NCI-H345 treated with DMSO at 0.1 percent for 48 hours (cell line): ENCODE measurements at regions not wholly inside any gene's neighbourhood (a gene's known extent, or its start where the extent isn't known, plus 50 kb on each side); places are given as distances from the start of the nearest gene placed in this dataset.
"Not testable (repeated sequence)": the region's sequence is repeated elsewhere in the genome, so short reads cannot be mapped to it uniquely, and the experiment has no call there.

Source experiments
- DNase-seq: peaks from one replicate; lab custom pipeline; 2025; ENCODE audit not compliant: unreplicated experiment; lab: John Stamatoyannopoulos, UW

DNA sequence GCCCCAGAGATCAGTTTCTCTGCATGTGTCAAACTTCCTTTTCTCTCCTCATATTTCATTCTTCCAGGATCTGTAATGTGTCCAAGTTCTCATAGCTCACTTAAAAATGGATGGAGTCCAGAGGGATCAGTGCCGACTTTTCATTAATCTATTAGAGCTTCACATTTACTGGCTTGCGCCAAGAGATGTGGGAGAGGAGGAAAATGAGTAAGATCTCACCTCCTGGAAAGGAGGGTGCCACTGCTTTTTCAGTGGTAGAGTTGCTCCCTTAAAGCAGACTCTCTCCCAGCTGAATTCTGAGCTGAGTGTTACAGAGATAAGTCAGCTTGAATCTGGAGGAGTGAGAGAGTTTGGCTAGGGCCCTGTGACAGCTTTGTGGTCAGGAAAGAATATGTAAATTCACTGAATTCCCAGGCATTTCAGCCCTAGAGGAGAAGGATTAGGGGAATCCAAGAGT lies 175.9 kb downstream of the SOX4 start:
- DNase-seq, result no peak

DNA sequence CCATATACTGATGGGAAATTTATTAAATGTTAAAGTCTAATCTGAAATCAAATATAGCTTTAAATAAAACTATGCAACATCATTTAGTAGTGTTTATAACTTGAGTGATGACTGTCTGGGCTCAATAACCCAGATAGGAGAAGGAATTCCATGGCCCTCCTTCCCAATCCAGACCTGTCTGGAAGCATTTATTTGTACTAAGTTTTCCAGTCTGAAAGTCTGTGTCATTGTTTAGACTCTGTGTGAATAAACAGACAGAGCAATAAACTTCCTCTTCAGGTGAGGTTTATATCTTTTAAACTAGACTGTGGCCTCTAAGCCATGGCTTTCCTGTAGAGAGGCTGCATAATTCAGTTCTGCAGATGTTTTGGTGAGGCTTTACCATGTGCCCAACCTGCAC lies 176.4 kb downstream of the SOX4 start:
- DNase-seq, result no peak

GRCh38 chr6:21771626-21772320 lies 178.2 kb downstream of the SOX4 start:
- no peak for DNase-seq

DNA sequence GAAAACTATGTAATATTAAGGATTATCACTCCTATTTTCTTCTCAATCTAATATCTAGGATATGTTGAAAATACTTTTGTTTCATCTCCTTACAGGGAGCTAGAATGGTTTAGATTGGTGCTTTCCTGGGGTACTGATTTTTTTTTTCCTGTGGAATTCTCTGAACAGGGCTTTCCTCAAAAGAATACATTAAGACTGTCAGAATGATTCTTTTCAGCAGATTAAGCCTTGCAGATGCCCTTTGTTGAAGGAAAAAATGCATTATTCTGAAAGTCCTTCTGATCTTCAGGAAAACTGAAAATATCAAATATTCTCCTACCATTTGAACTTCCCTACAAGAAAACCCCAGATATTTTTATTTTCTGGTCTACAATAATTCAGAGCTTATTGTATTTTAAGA lies 178.9 kb downstream of the SOX4 start:
- no peak for DNase-seq

DNA sequence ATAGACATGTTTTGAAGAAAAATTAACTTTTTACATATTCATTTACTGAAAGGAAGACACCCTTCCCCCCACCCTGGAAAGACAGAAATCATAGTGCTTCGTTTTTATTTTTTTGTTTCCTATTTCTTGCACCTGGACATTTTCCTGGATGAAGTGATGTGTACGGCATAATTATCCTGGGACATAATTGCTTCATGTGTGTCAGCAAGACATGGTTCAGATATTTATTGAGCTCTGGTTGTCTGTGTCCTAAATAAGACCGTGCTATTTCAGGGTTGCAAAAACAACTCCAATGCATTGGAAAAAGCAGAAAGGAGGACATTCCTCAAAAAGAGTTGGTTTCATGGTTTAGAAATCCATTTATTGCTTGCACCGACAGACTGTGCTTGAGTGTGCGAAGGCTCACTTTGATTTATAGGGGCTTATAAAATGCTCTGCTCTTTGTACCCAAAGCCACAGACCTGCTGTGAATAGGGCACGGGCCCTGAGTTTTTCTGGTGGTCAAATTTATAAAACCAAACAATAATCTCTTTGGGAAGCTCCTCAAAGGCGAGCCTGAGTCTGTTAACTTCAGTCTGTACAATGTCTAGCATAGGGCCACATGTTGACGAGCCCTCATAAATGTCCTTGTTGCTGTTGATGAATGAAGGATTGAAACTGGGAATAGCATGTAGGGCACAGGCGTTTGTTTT lies 179.5 kb downstream of the SOX4 start:
- DNase-seq, result no peak

DNA sequence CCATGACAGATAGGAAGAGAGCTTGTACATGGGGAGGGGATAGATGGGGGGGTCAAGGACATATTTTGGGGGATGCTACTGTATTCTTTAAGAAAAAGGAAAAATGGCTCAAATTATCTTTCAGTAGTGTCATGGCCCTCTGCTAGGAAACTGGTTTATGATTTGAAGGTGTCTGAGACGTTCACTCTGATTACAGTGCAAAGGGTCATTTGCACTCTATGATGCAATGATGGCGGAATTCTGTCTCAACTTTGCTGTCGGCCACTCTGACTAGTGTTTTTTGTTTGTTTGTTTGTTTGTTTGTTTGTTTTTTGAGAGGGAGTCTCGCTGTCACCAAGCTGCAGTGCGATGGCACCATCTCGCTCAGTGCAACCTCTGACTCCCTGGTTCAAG lies 180.0 kb downstream of the SOX4 start:
- DNase-seq, result no peak

DNA sequence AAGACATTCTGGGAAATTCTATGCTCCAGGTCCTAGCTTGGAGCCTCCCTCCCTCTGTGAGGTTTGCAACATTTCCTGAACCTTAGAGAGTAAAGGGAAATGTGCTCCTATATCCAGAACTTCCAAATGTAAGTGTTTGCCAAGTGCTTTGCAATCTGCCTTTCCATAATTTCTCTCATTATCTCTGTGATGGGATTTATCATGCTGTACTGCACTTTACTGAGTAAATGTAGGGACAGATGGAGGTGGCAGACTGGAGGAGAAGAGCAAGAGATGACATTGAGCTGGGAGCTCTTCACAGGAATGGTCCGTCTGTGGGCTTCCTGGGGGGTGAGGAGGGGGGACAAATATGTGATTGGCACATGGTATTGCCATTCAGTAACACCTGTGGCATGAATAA lies 184.3 kb downstream of the SOX4 start:
- no peak for DNase-seq

- no peak for DNase-seq
Measured at GRCh38 chr6:21780141-21780540, 186.6 kb downstream of the SOX4 start.

DNA sequence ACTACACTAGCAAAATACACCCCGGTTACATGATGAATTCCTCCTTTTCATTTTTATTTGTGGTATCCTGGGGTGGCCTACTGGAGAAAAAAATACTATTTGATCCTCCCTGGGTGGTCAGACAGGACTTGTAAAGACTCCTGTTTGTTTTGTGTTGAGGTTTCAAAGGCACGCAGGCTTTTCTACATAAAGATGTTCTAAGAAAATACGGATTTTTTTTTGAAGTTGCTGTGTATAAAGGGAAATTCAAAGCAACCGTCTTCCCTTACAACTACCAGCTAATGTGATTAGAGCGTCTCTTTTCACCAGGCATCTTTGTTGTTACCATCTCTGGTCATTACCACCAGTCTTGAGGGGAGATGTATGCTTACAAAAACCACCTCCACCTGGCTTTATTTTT lies 187.1 kb downstream of the SOX4 start:
- DNase-seq, result no peak

- DNase-seq, result no peak
Measured at GRCh38 chr6:21781128-21781527, 187.6 kb downstream of the SOX4 start.

DNA sequence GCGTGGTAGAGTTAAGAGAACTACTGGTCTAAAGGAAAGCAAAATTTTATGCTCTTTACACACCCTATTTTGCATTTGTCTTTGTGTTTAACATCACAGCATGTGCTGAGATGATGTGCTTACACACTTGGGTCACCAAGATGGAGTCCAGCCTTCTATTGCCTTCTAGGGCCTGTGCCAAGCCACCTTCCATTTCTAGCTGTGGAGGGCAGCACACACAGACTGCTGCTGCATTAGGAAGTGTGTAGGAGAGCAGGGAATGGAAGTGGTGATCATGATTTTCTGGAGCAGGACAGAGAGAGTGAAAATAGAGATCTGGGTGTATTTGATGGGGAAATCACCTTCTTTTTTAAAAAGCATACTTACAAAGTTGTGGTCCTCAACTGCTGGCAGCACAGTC lies 191.6 kb downstream of the SOX4 start:
- no peak for DNase-seq

DNA sequence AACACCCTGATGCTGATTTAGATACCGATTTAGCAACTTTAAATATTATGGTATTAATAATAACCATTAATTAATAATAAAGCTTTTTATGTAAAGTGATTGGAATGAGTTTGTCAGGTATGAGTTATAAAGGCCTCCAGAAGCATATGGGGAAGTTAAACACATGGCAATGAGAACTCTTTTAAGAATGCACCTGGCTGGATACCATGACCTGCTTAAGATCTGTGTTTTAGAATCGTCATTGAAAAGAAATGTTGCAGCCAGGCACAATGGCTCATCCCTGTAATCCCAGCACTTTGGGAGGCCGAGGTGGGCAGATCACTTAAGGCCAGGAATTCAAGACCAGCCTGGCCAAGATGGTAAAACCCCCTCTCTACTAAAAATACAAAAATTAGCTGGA lies 197.5 kb downstream of the SOX4 start:
- no peak for DNase-seq

DNA sequence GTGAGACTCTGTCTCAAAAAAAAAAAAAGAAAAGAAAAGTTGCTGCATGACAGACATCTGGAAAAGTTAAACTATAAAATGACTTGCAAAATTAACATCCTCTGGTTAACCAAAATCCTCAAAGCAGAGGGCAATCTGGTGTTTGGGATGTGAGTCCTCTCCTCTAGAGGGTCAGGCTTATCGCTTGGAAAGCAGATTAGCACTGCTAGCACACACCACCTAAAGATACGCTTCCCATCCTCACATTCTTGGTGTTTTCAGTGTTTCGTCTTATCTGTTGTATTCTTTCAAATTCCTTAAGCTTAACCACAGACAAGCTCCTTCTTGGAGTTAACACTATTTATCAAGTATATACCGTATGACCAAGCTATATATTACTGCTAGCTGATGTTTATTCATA lies 198.0 kb downstream of the SOX4 start:
- no peak for DNase-seq

DNA sequence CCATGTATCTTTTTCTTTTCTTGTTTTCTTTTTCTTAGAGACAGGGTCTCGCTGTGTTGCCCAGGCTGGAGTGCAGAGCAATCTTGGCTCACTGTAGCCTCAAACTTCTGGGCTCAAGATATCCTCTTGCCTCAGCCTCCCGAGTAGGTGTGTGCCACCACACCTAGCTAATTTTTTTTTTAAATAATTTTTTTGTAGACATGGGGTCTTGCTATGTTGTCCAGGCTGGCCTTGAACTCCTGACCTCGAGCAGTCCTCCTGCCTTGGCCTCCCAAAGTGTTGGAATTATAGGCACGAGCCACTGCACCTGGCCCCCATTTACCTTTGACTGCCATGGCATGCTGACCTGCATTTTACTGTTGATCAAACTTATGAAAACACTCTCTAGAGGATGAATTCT lies 198.6 kb downstream of the SOX4 start:
- no peak for DNase-seq

GRCh38 chr6:21796979-21797378 lies 203.4 kb downstream of the SOX4 start:
- DNase-seq, result not testable (repeated sequence)

GRCh38 chr6:21798468-21798867 lies 204.9 kb downstream of the SOX4 start:
- no peak for DNase-seq

- DNase-seq, result no peak
Measured at GRCh38 chr6:21800330-21800729, 206.8 kb downstream of the SOX4 start.

GRCh38 chr6:21800948-21801438 lies 207.4 kb downstream of the SOX4 start:
- no peak for DNase-seq

- no peak for DNase-seq
Measured at GRCh38 chr6:21801446-21802174, 208.1 kb downstream of the SOX4 start.

DNA sequence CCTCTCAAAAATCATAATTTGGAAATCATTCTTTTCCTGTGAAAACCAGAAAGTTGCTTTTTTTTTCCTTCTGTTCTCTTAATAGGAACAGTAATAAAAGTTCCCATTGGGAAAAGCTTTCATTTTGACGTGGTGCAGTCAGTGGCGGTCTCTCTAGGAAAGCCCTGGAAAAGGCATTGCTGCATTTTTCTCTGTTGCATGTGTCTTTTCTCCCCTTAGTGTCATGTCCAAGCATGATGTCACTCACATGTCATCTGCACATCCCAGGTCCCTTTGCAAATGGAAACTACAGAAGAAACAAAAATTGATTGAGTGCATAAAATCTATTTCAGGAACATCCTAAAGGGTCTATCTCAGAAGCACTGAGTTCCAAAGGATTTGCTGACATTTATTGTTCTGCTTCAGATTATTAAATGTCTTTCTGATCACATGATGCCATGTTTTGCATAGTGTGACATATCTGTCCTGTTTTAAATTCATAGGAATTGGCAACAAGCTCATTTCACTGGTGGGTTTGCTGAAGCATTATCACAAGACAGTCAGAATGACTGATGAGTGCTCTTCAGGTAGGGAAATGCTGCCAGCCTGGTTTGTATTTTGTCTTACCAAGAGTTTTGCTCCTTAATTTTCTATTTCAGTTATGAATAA lies 208.7 kb downstream of the SOX4 start:
- no peak for DNase-seq

- DNase-seq, result no peak
Measured at GRCh38 chr6:21804941-21805610, 211.5 kb downstream of the SOX4 start.
